ENCODE measurements at regions not wholly inside any gene's neighbourhood (a gene's known extent, or its start where the extent isn't known, plus 50 kb on each side); places are given as distances from the start of the nearest gene placed in this dataset.

DNA sequence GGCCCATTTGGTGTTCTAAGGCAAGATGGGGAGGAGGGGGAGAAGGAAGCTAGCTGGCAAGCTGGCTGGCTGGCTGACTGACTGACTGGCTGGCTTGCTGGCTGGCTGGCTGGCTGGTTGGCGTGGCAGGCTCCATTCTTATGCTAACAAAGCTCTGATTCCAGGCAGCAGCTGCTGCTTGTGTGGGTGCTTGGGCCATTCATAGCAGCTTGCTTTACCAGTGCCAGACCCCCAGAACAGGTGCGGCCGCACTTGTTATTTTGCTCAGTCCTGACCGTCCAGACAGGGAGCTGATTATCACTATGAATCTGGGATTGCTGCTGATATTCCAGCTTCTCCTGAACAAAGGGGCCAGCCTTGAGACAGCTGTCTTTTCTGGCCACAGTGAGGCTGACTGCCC lies 131.2 kb upstream of the PAK3 start:
- TF ChIP-seq RAD21 (IDR thresholded peaks at IDR 0.05; ENCODE audit: low read depth) (no peak), CREB1 (IDR thresholded peaks at IDR 0.05; ENCODE audit: low read depth) (no peak), NFIC (IDR thresholded peaks at IDR 0.05) (no peak), EP300 (IDR thresholded peaks at IDR 0.05; ENCODE audit: borderline replicate concordance) (no peak), YY1 (IDR thresholded peaks at IDR 0.05; ENCODE audit: low read depth) (no peak), TEAD4 (IDR thresholded peaks at IDR 0.05) (no peak), CEBPB (IDR thresholded peaks at IDR 0.05) (no peak), FOXM1 (IDR thresholded peaks at IDR 0.05; ENCODE audit: borderline replicate concordance, low read depth) (no peak), REST (IDR thresholded peaks at IDR 0.05; ENCODE audit: low read depth) (no peak), MAX (IDR thresholded peaks at IDR 0.05) (no peak), EGR1 (IDR thresholded peaks at IDR 0.05) (no peak), ZBTB7A (IDR thresholded peaks at IDR 0.05; ENCODE audit: low read depth) (no peak), TCF12 (IDR thresholded peaks at IDR 0.05; ENCODE audit: low read depth) (no peak), TAF1 (IDR thresholded peaks at IDR 0.05; ENCODE audit: low read depth) (no peak)
- TF ChIP-seq, protein P1, sequence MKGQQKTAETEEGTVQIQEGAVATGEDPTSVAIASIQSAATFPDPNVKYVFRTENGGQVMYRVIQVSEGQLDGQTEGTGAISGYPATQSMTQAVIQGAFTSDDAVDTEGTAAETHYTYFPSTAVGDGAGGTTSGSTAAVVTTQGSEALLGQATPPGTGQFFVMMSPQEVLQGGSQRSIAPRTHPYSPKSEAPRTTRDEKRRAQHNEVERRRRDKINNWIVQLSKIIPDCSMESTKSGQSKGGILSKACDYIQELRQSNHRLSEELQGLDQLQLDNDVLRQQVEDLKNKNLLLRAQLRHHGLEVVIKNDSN (IDR thresholded peaks at IDR 0.05) = no peak

- TF ChIP-seq MAX (IDR thresholded peaks at IDR 0.05) (no peak), TCF12 (IDR thresholded peaks at IDR 0.05; ENCODE audit: low read depth) (no peak), RAD21 (IDR thresholded peaks at IDR 0.05; ENCODE audit: low read depth) (no peak), FOXM1 (IDR thresholded peaks at IDR 0.05; ENCODE audit: borderline replicate concordance, low read depth) (no peak), NFIC (IDR thresholded peaks at IDR 0.05) (no peak), CREB1 (IDR thresholded peaks at IDR 0.05; ENCODE audit: low read depth) (no peak), TEAD4 (IDR thresholded peaks at IDR 0.05) (no peak), TAF1 (IDR thresholded peaks at IDR 0.05; ENCODE audit: low read depth) (no peak)
Observed at GRCh38 chrX:110962451-110962850, 133.5 kb upstream of the PAK3 start.

DNA sequence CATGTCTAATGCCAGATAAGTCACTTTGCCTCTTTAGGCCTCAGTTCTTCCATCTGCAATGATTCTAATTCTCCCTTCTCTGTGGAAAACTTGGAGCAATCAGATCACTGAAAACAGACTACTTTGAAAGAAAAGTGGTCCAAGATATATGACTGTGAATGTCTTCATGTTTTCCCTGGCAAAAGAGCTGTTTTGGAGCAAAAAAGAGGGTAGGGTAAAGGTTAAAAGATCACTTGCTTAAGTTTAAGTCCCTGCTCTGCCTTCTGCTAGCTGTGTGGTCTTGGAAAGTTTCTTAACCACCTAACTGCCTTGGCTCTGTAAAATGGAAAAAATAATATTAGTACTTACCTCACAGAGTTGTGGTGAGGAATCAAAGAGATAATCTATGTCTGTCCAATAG lies 140.3 kb upstream of the PAK3 start:
- TF ChIP-seq REST (IDR thresholded peaks at IDR 0.05; ENCODE audit: low read depth) = no peak
- TF ChIP-seq CREB1 (IDR thresholded peaks at IDR 0.05; ENCODE audit: low read depth) = no peak
- no peak for TF ChIP-seq EP300 (IDR thresholded peaks at IDR 0.05; ENCODE audit: borderline replicate concordance)
- no peak for TF ChIP-seq EGR1 (IDR thresholded peaks at IDR 0.05)
- TF ChIP-seq RAD21 (IDR thresholded peaks at IDR 0.05; ENCODE audit: low read depth) = no peak
- no peak for TF ChIP-seq TAF1 (IDR thresholded peaks at IDR 0.05; ENCODE audit: low read depth)
- no peak for TF ChIP-seq FOXM1 (IDR thresholded peaks at IDR 0.05; ENCODE audit: borderline replicate concordance, low read depth)
- no peak for TF ChIP-seq NFIC (IDR thresholded peaks at IDR 0.05)

- TF ChIP-seq RAD21 (IDR thresholded peaks at IDR 0.05; ENCODE audit: low read depth) (no peak), FOXM1 (IDR thresholded peaks at IDR 0.05; ENCODE audit: borderline replicate concordance, low read depth) (no peak), CEBPB (IDR thresholded peaks at IDR 0.05) (no peak), ZBTB7A (IDR thresholded peaks at IDR 0.05; ENCODE audit: low read depth) (no peak), TEAD4 (IDR thresholded peaks at IDR 0.05) (no peak), EP300 (IDR thresholded peaks at IDR 0.05; ENCODE audit: borderline replicate concordance) (no peak), TAF1 (IDR thresholded peaks at IDR 0.05; ENCODE audit: low read depth) (no peak), MAX (IDR thresholded peaks at IDR 0.05) (no peak), REST (IDR thresholded peaks at IDR 0.05; ENCODE audit: low read depth) (no peak), TCF12 (IDR thresholded peaks at IDR 0.05; ENCODE audit: low read depth) (no peak), YY1 (IDR thresholded peaks at IDR 0.05; ENCODE audit: low read depth) (no peak), EGR1 (IDR thresholded peaks at IDR 0.05) (no peak), NFIC (IDR thresholded peaks at IDR 0.05) (no peak), CREB1 (IDR thresholded peaks at IDR 0.05; ENCODE audit: low read depth) (no peak)
- TF ChIP-seq, protein P1 (IDR thresholded peaks at IDR 0.05) = no peak
Observed at GRCh38 chrX:110954428-110955100, 141.4 kb upstream of the PAK3 start.

All from Ishikawa (cell line).